Prostate gland (tissue), 2 donors: ENCODE measurements at regions not wholly inside any gene's neighbourhood (a gene's known extent, or its start where the extent isn't known, plus 50 kb on each side); places are given as distances from the start of the nearest gene placed in this dataset.

Source experiments
- POLR2A ChIP-seq: fragments of 450-650 bp; IDR thresholded peaks from one replicate; pipeline ENCODE4 v1.6.1; 2016; ENCODE audit warnings: antibody characterized with exemption, mild to moderate bottlenecking
- TF ChIP-seq, protein P1 (sequence below), 4 experiments: fragments of 200-600 bp in 2 of 4; fragments of 450-650 bp in 2 of 4; sonication (generic) in 2 of 4; IDR thresholded peaks; 1 replicate in 3 of 4; 2 replicates in 1 of 4; pipeline ENCODE4 v1.5.1; 2016 to 2019; ENCODE audit warnings: antibody characterized with exemption in 4 of 4, mild to moderate bottlenecking in 2 of 4, moderate library complexity in 2 of 4

- TF ChIP-seq, protein P1, sequence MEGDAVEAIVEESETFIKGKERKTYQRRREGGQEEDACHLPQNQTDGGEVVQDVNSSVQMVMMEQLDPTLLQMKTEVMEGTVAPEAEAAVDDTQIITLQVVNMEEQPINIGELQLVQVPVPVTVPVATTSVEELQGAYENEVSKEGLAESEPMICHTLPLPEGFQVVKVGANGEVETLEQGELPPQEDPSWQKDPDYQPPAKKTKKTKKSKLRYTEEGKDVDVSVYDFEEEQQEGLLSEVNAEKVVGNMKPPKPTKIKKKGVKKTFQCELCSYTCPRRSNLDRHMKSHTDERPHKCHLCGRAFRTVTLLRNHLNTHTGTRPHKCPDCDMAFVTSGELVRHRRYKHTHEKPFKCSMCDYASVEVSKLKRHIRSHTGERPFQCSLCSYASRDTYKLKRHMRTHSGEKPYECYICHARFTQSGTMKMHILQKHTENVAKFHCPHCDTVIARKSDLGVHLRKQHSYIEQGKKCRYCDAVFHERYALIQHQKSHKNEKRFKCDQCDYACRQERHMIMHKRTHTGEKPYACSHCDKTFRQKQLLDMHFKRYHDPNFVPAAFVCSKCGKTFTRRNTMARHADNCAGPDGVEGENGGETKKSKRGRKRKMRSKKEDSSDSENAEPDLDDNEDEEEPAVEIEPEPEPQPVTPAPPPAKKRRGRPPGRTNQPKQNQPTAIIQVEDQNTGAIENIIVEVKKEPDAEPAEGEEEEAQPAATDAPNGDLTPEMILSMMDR (IDR thresholded peaks at IDR 0.05) = no peak
- TF ChIP-seq POLR2A = no peak
Measured at GRCh38 chr11:28671274-28671673, 563.1 kb downstream of the METTL15 start.
